NB4 (cell line): ENCODE measurements at regions not wholly inside any gene's neighbourhood (a gene's known extent, or its start where the extent isn't known, plus 50 kb on each side); places are given as distances from the start of the nearest gene placed in this dataset.

Experiments
- DNase-seq: peaks from one replicate; pipeline ENCODE4 v3.0.0; 2010; ENCODE audit warnings: low read depth
- H3K4me3 ChIP-seq: one replicate; pipeline ENCODE4 v1.5.1; 2011; ENCODE audit warnings: mild to moderate bottlenecking, low read depth, low read length, moderate library complexity
- MAX ChIP-seq: IDR thresholded peaks from 2 replicates; pipeline ENCODE4 v1.6.1; 2011; ENCODE audit warnings: low read depth, low read length
- MYC ChIP-seq: IDR thresholded peaks from 2 replicates; pipeline ENCODE4 v1.6.1; 2011; ENCODE audit warnings: low read depth, low read length
- POLR2A ChIP-seq: IDR thresholded peaks from 2 replicates; pipeline ENCODE4 v1.6.1; 2011; ENCODE audit warnings: mild to moderate bottlenecking; ENCODE audit not compliant: insufficient read length; ENCODE audit errors: extremely low read depth
- TF ChIP-seq, protein P1 (sequence below): IDR thresholded peaks from one replicate; pipeline ENCODE4 v1.5.1; 2012; ENCODE audit warnings: low read depth, low read length

DNA sequence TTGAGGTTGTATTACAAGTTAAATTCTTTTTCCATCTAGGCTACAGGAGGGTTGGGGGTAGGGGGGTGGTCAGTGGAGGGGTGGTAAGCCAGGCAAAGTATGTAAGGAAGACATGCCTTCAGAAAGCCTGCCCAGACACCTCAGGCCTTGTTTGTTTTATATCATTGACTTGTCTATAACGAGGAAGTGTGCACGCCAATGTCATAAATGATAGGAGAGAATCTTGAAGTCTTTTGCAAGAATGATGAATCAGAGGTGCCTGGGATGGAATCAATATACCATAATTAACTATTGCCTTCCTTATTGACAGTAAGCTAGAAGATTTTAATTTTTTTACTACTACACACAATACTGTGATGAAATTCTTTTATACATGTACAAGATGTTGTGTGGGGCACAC lies 90.7 kb downstream of the SEC61B start:
- TF ChIP-seq MAX: no peak
- TF ChIP-seq, protein P1, sequence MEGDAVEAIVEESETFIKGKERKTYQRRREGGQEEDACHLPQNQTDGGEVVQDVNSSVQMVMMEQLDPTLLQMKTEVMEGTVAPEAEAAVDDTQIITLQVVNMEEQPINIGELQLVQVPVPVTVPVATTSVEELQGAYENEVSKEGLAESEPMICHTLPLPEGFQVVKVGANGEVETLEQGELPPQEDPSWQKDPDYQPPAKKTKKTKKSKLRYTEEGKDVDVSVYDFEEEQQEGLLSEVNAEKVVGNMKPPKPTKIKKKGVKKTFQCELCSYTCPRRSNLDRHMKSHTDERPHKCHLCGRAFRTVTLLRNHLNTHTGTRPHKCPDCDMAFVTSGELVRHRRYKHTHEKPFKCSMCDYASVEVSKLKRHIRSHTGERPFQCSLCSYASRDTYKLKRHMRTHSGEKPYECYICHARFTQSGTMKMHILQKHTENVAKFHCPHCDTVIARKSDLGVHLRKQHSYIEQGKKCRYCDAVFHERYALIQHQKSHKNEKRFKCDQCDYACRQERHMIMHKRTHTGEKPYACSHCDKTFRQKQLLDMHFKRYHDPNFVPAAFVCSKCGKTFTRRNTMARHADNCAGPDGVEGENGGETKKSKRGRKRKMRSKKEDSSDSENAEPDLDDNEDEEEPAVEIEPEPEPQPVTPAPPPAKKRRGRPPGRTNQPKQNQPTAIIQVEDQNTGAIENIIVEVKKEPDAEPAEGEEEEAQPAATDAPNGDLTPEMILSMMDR: no peak
- TF ChIP-seq POLR2A: no peak
- no peak for TF ChIP-seq MYC
- no peak overlapping the region for H3K4me3 ChIP-seq
- DNase-seq: no peak

DNA sequence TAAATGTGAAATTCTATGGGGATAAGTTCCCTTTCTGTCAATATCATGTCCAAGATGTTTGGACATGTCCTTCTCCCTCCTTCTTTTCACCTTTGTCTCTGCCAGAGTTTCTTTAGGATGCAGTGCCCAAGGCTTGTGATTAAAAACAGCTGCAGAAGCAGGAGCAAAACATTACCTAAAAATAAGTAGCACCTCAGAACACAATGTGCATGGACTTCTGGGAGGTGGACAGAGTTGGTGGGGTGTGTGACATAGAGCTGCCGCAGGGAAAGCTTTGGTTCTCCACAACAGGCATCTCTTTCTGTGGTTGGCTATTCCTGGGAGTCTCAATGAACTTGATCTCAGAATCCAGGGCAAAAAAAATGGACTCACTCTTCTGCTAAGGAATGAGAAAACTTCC lies 97.0 kb downstream of the SEC61B start:
- no peak for TF ChIP-seq MYC
- TF ChIP-seq, protein P1: no peak
- no peak for TF ChIP-seq MAX
- TF ChIP-seq POLR2A: no peak
- H3K4me3 ChIP-seq: no peak overlapping the region
- DNase-seq: no peak

DNA sequence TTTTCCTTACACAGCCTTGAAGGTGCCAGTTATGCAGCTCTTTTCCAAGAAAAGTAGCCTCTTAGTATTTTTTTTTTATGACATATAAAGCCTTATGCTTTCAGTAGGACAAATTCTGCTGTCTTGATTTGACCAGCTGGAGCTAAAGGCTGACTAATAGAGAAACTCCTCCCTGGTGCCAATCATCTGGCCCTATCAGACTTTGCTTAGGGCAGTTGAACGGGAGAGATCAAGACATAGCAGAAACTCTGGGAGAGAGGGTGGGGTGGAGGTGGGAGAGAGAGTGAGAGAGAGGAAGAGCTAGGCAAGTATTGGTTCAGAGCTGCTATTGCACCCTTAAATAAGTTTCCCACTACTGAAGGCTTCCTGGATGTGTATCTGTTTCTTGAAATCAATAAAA lies 100.2 kb downstream of the SEC61B start:
- DNase-seq: no peak
- TF ChIP-seq MAX (no peak), POLR2A (no peak), MYC (no peak)
- TF ChIP-seq, protein P1: no peak
- no peak overlapping the region for H3K4me3 ChIP-seq

DNA sequence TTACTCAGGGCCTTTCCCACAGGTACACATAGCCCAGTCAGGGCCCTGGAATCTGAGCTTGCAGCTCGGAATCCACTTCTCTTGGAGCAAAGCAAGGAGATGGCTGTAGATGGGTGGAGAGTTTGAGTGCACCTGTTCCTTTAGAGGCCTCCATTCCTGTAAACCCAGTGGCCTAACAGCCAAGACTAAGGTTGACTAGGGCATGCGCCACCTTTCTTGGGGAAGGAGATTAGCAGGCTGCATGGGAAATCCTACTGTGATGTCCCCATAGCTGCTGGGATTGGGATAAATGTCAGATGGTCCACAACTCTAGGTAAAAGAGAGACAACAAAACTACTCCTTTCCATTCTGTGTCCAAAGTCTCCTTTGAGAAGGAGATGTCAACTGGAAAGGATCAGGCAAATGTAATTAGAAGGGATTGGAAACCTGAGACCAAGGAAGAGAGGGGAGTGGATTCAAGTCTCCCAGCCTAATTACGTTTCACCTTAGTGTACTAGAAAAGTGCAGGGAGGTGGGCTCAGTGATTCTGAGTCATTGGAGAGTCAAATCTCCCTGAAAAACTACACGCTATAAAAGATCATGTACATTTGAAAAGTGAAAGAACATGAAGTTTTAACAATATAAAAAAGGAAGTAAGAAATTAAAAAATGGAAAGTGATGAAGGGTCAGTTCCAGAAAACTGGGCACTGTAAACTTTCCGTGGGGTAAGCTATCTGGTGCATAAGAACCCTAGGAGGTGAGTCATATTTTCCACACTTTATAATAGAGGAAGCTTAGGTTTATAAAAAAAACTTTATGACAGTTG lies 104.2 kb downstream of the SEC61B start:
- peak; percentile 18 for DNase-seq
- TF ChIP-seq MAX (no peak), POLR2A (no peak)
- no peak overlapping the region for H3K4me3 ChIP-seq

DNA sequence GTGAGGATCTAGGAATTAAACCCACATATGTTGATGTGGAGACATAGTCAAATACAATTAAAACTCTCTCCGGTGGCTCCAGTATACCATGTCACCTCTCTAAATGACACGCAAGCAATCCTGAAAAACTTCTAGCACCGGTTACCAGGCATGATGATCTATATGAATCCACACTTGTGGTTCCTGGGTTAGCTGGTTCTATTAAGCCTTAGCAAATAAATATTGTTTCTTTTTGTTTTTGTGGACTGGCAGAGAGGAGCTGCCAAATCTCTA lies 104.8 kb downstream of the SEC61B start:
- no peak for DNase-seq
- TF ChIP-seq MYC (no peak), MAX (no peak), POLR2A (no peak)
- TF ChIP-seq, protein P1: no peak
- no peak overlapping the region for H3K4me3 ChIP-seq

- TF ChIP-seq MYC: no peak
- no peak for TF ChIP-seq MAX
- TF ChIP-seq, protein P1: no peak
- no peak for TF ChIP-seq POLR2A
- no peak for DNase-seq
These were observed 105.6 kb downstream of the SEC61B start for GRCh38 chr9:99327667-99328066.

More at GRCh38 chr9:99327667-99328066, 105.6 kb downstream of the SEC61B start:
- H3K4me3 ChIP-seq: no peak overlapping the region
